ENCODE measurements at regions not wholly inside any gene's neighbourhood (a gene's known extent, or its start where the extent isn't known, plus 50 kb on each side); places are given as distances from the start of the nearest gene placed in this dataset.
"Not testable (repeated sequence)": the region's sequence is repeated elsewhere in the genome, so short reads cannot be mapped to it uniquely, and the experiment has no call there.

DNA sequence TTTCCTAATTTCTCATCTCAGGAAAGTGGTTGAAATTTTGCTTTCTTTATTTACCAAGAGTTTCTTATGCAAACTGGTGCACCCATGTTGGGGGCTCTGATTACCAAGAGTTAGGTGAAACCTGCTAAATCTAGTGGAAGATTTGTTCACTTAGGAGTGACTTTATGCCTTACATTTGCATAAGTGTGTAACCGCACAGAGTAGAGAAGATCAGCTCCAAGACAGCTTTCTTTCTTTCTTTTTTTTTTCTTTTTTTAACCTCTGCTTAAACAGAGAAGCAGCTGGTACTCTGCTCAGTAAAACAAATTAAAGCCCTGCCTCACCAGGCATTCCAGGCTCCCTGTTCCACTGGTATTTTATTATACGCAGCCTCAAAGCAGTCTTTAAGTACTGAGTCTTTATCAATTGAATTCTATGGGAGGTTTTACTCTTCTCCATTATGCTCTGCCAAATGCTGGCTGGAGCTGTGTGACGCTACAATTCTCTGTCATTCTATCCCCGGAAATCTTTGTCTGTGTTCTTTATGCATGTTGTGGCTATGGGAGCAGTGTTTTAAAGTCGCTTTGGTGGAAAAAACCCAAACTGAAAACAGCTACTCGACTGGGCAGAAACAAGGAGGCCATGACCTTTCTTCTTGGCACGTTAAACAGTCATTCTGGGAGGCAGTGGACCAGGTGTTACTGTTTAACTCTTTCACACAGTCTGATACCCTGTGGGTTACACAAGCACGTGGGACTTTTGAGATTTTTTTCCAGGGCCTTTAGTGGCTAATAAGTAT is 55.2 kb upstream of the GBE1 start:
- peak; percentile 41 for DNase-seq

GRCh38 chr3:81812098-81812497 is 50.7 kb upstream of the GBE1 start:
- DNase-seq, result not testable (repeated sequence)
